Fibroblast of mammary gland (primary cell): ENCODE measurements at regions not wholly inside any gene's neighbourhood (a gene's known extent, or its start where the extent isn't known, plus 50 kb on each side); places are given as distances from the start of the nearest gene placed in this dataset.

Source experiments
- DNase-seq: peaks from one replicate; pipeline ENCODE4 v3.0.0-alpha.2; 2010; ENCODE audit warnings: low read depth
- H3K4me3 ChIP-seq: 2 replicates; pipeline ENCODE4 v1.5.1; 2011; ENCODE audit warnings: low read depth, mild to moderate bottlenecking, low read length, moderate library complexity; ENCODE audit not compliant: control insufficient read depth
- TF ChIP-seq, protein P1 (sequence below): conservative IDR thresholded peaks from 2 replicates; pipeline ENCODE4 v1.5.1; 2011; ENCODE audit warnings: low read depth, low read length, inconsistent platforms; ENCODE audit not compliant: control insufficient read depth, insufficient read depth

DNA sequence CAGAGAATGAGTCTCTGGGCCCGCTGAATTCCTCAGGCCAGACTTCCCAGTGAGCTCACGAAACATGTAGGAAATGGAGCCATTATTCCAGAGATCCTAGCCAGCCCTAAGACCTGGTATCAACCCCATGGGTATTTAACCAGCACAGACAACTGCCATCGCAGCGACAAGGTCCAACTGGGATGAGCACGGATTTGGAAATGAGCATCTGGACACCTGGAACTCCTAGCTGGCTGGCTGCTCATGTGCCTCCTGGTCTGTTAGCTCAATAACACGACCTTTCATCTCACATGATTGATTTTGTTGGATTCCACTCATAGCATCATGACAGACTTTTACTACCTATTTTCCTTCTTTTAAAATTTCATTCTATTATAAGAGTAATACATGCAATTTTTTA lies 51.0 kb downstream of the POU3F3 start:
- DNase-seq: no peak
- H3K4me3 ChIP-seq: no peak overlapping the region
- TF ChIP-seq, protein P1, sequence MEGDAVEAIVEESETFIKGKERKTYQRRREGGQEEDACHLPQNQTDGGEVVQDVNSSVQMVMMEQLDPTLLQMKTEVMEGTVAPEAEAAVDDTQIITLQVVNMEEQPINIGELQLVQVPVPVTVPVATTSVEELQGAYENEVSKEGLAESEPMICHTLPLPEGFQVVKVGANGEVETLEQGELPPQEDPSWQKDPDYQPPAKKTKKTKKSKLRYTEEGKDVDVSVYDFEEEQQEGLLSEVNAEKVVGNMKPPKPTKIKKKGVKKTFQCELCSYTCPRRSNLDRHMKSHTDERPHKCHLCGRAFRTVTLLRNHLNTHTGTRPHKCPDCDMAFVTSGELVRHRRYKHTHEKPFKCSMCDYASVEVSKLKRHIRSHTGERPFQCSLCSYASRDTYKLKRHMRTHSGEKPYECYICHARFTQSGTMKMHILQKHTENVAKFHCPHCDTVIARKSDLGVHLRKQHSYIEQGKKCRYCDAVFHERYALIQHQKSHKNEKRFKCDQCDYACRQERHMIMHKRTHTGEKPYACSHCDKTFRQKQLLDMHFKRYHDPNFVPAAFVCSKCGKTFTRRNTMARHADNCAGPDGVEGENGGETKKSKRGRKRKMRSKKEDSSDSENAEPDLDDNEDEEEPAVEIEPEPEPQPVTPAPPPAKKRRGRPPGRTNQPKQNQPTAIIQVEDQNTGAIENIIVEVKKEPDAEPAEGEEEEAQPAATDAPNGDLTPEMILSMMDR: no peak

DNA sequence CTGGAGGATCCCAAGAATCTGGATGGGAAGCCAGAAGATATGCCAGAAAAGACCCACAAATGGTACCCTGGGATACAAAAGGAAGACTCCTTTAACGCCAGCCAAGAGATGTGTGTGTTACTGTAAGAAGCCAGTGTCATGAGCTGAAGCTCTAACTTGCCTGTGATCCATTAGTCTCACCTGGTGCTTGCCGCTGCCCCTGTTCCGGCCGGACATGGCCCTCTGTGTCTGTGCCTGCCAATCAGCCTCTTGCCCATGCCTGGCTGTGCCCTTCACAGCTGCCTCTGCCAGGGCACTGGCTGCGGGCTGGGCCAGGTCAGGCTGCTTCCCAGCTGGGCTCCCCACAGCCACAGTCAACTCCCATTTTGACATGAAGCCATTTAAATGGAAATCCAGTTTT lies 55.4 kb downstream of the POU3F3 start:
- no peak for DNase-seq
- TF ChIP-seq, protein P1: no peak
- H3K4me3 ChIP-seq: no peak overlapping the region

DNA sequence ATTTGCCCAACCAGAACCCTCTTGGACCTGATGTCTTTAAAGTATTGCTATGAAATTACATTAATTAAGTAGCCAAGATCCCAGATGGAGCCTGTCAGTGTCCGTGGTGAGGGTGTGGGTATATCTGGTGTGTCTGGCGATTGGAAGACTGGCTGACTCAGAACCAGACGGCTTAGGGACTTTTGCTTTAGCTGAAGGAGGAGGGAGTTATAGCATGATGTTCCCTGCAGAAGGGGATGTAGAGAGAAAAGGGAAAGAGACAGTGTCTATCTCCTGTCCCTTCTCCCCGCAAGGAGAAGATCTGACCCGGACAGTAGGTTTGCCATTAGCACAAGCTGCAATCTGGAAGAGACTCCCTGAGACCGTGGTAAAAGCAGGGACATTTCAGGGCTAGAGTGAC lies 60.6 kb downstream of the POU3F3 start:
- peak; percentile 28 for DNase-seq
- TF ChIP-seq, protein P1: no peak
- no peak overlapping the region for H3K4me3 ChIP-seq

GRCh38 chr2:104915107-104915793 lies 61.3 kb downstream of the POU3F3 start:
- no peak overlapping the region for H3K4me3 ChIP-seq
- no peak for DNase-seq
- TF ChIP-seq, protein P1: no peak

DNA sequence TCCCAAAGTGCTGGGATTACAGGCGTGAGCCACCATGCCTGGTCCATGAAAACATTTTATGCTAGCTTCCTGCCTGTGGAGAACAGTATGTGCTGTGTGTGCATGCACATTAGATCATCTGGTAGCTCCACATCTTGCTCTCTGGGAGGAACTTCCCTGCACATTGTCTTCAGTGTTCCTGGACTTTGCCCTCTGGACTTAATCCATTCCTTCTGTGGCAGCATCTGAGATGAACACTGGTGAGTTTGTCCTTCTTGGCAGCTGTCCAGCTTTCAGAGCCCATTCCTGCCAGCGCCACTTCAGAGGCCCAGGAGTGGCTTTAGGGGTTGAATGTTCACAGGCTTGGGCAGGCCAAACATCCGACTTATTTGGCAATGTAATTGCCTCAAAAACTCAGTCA lies 65.2 kb downstream of the POU3F3 start:
- H3K4me3 ChIP-seq: no peak overlapping the region
- TF ChIP-seq, protein P1: no peak
- DNase-seq: peak; percentile 33

DNA sequence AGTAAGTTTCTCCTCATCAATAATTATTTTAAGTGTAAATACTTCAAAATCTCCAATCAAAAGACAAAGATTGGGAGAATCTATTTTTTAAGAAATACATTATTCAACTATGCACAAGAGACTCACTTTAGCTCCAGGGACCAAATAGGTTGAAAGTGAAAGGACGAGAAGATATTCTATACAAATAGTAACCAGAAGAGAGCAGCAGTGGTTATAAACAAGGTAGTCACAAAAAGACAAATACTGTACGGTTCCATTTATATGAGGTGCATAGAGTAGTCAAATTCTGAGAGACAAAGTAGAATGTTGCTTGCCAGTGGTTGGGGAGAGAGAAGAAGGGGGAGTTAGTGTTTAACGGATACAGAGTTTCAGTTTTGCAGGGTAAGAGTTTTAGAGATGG lies 69.8 kb downstream of the POU3F3 start:
- no peak for DNase-seq
- H3K4me3 ChIP-seq: no peak overlapping the region
- TF ChIP-seq, protein P1: no peak

- no peak overlapping the region for H3K4me3 ChIP-seq
- TF ChIP-seq, protein P1: no peak
- DNase-seq: no peak
Observed at GRCh38 chr2:104929663-104930062, 75.7 kb downstream of the POU3F3 start.
